IMR-90 (cell line): ENCODE measurements at regions not wholly inside any gene's neighbourhood (a gene's known extent, or its start where the extent isn't known, plus 50 kb on each side); places are given as distances from the start of the nearest gene placed in this dataset.

Experiments
- ATAC-seq: fragments of 200-7000 bp; cut with Tn5 transposase; 2 replicates; pipeline ENCODE4 v1.9.1; 2020; ENCODE audit warnings: low read depth, mild to moderate bottlenecking, moderate library complexity
- BruUV-seq: library from RNA; stranded (reverse); fragments of 400-500 nt; replicated peaks from 2 replicates; lab custom pipeline; 2021; lab: Mats Ljungman, UMichigan
- CTCF ChIA-PET: fragments of 300-600 bp; formaldehyde crosslinking; extraction: SDS; loops from one replicate; lab custom pipeline; 2021; ENCODE audit warnings: antibody characterized with exemption; lab: Yijun Ruan, JAX
- POLR2A ChIA-PET: fragments of 300-600 bp; sonication (Branson Sonifier 250); formaldehyde crosslinking; loops from one replicate; lab custom pipeline; 2022; ENCODE audit warnings: antibody characterized with exemption; ENCODE audit not compliant: unreplicated experiment; lab: Charles Lee
- DNase-seq: peaks from one replicate; pipeline ENCODE4 v3.0.0; 2013
- H2AFZ ChIP-seq: replicated peaks from 2 replicates; pipeline ENCODE3; 2013; ENCODE audit warnings: low read length, mild to moderate bottlenecking; ENCODE audit not compliant: poor library complexity
- H2AK5ac ChIP-seq: 2 replicates; pipeline ENCODE4 v1.6.1; 2013; ENCODE audit warnings: low read depth, low read length, inconsistent platforms
- H2AK9ac ChIP-seq: replicated peaks from 2 replicates; pipeline ENCODE3; 2013; ENCODE audit warnings: mild to moderate bottlenecking, low read depth, low read length, moderate library complexity; ENCODE audit not compliant: poor library complexity
- H2BK120ac ChIP-seq: 2 replicates; pipeline ENCODE4 v1.6.1; 2013; ENCODE audit warnings: low read depth, low read length, inconsistent platforms
- H2BK15ac ChIP-seq: 3 replicates; pipeline ENCODE4 v1.6.1; 2013; ENCODE audit warnings: low read depth, low read length, inconsistent platforms
- H2BK20ac ChIP-seq: 2 replicates; pipeline ENCODE4 v1.6.1; 2013; ENCODE audit warnings: low read depth, mild to moderate bottlenecking, inconsistent platforms, low read length, moderate library complexity
- H2BK5ac ChIP-seq: 2 replicates; pipeline ENCODE4 v1.6.1; 2013; ENCODE audit warnings: mild to moderate bottlenecking, low read depth, low read length, inconsistent platforms; ENCODE audit not compliant: poor library complexity, severe bottlenecking
- H3K14ac ChIP-seq: replicated peaks from 2 replicates; pipeline ENCODE4 v1.6.1; 2013; ENCODE audit warnings: low read depth, low read length, inconsistent platforms
- H3K18ac ChIP-seq: 2 replicates; pipeline ENCODE4 v1.6.1; 2013; ENCODE audit warnings: low read depth, low read length, control low read depth
- H3K23ac ChIP-seq: 2 replicates; pipeline ENCODE4 v1.6.1; 2013; ENCODE audit warnings: low read depth, low read length, inconsistent platforms
- H3K27ac ChIP-seq: 2 replicates; pipeline ENCODE4 v1.5.1; 2013; ENCODE audit warnings: mild to moderate bottlenecking, control low read depth, low read length; ENCODE audit not compliant: insufficient read depth
- H3K27me3 ChIP-seq: 2 replicates; pipeline ENCODE4 v1.6.1; 2013; ENCODE audit warnings: low read length; ENCODE audit not compliant: control insufficient read depth, insufficient read depth
- H3K36me3 ChIP-seq: 2 replicates; pipeline ENCODE4 v1.6.1; 2013; ENCODE audit warnings: low read length, mixed read lengths; ENCODE audit not compliant: control insufficient read depth, insufficient read depth
- H3K4ac ChIP-seq: 2 replicates; pipeline ENCODE4 v1.6.1; 2013; ENCODE audit warnings: low read depth, low read length, inconsistent platforms
- H3K4me1 ChIP-seq: 2 replicates; pipeline ENCODE4 v1.6.1; 2013; ENCODE audit warnings: low read length, mixed read lengths; ENCODE audit not compliant: control insufficient read depth, insufficient read depth
- H3K4me2 ChIP-seq: 2 replicates; pipeline ENCODE4 v1.6.1; 2013; ENCODE audit warnings: low read depth, mild to moderate bottlenecking, control low read depth, low read length, moderate library complexity
- H3K4me3 ChIP-seq: 2 replicates; pipeline ENCODE4 v1.5.1; 2013; ENCODE audit warnings: low read depth, mild to moderate bottlenecking, control low read depth, low read length, moderate library complexity; ENCODE audit not compliant: insufficient read depth
- H3K56ac ChIP-seq: 2 replicates; pipeline ENCODE4 v1.6.1; 2013; ENCODE audit warnings: low read length, inconsistent platforms; ENCODE audit not compliant: insufficient read depth; ENCODE audit errors: extremely low read depth
- H3K79me1 ChIP-seq, 2 experiments: 2 replicates each; pipeline ENCODE4 v1.6.1; 2013; ENCODE audit warnings: low read length in 2 of 2, inconsistent platforms in 1 of 2, low read depth in 1 of 2
- H3K9ac ChIP-seq: 2 replicates; pipeline ENCODE4 v1.6.1; 2013; ENCODE audit warnings: low read depth, low read length, control low read depth
- H3K9me1 ChIP-seq: 2 replicates; pipeline ENCODE4 v1.6.1; 2013; ENCODE audit warnings: low read length, inconsistent platforms; ENCODE audit not compliant: insufficient read depth
- H3K9me3 ChIP-seq: 2 replicates; pipeline ENCODE4 v1.6.1; 2013; ENCODE audit warnings: low read length; ENCODE audit not compliant: control insufficient read depth, insufficient read depth
- H4K20me1 ChIP-seq: 2 replicates; pipeline ENCODE4 v1.6.1; 2013; ENCODE audit warnings: low read length, inconsistent platforms; ENCODE audit not compliant: insufficient read depth
- H4K5ac ChIP-seq: 2 replicates; pipeline ENCODE4 v1.6.1; 2013; ENCODE audit warnings: mild to moderate bottlenecking, low read depth, low read length, control low read depth
- H4K8ac ChIP-seq, 2 experiments: 2 replicates each; pipeline ENCODE4 v1.6.1; 2013; ENCODE audit warnings: low read depth in 2 of 2, low read length in 2 of 2, control low read depth in 1 of 2, inconsistent platforms in 1 of 2
- H4K91ac ChIP-seq: 2 replicates; pipeline ENCODE4 v1.6.1; 2013; ENCODE audit warnings: low read depth, low read length, inconsistent platforms; ENCODE audit not compliant: insufficient read depth
- BHLHE40 ChIP-seq: fragments of 150-350 bp; IDR thresholded peaks from 2 replicates; pipeline ENCODE4 v1.6.1; 2016; ENCODE audit warnings: mild to moderate bottlenecking, low read depth, low read length
- MAZ ChIP-seq: IDR thresholded peaks from 2 replicates; pipeline ENCODE4 v1.6.1; 2012; ENCODE audit warnings: low read depth, mild to moderate bottlenecking, low read length, improper control_type of control experiment, moderate library complexity, borderline replicate concordance
- WGBS, 2 experiments: methylation state at CpG; one replicate each; pipeline versions ENCODE4 v1.1.5 to v1.1.7; 2013; ENCODE audit warnings: missing lambda C conversion rate in 2 of 2; ENCODE audit not compliant: insufficient read length in 1 of 2; ENCODE audit errors: extremely low coverage in 2 of 2; 5-methylcytosine and 5-hydroxymethylcytosine counted together
- dilution Hi-C: fragments of 300-500 bp; cut with HindIII; formaldehyde crosslinking; loops from one replicate; pipeline ENCODE4 v1.14.3; 2018; ENCODE audit warnings: low sequenced_read_pairs; ENCODE audit not compliant: unreplicated experiment
- in situ Hi-C: fragments of 300-500 bp; cut with MboI; formaldehyde crosslinking; loops from 3 replicates; pipeline ENCODE4 v1.14.3; 2019; ENCODE audit warnings: low sequenced_read_pairs, inconsistent platforms, mixed read lengths
- intact Hi-C: fragments of 100-400 bp; cut with micrococcal nuclease; formaldehyde crosslinking; loops from 2 replicates; pipeline ENCODE4 v1.10.0; 2022
- TF ChIP-seq, protein P1 (sequence below): fragments of 150-350 bp; IDR thresholded peaks from 2 replicates; pipeline ENCODE4 v1.6.1; 2017; ENCODE audit warnings: mild to moderate bottlenecking, antibody characterized with exemption, low read length, low read depth

DNA sequence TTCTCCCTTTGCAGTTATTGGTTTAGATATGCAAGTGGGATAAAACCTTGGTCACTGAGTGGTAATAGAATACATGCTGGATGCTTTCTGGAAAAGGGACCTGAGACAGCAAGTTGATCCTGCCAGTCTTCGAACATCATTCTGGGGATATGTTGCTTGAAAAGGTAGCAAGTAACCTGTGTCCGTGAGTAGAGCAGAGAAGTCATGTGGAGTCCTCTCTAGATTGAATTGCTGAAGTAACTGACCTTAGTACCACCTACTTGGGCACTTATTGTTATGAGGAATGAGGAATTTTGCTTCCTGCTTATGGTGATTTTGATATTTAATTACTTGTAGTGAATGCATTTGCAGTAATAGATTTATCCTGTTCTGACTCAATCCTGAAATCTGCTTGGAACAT is 367.3 kb upstream of the IMPG1 start:
- Histone ChIP-seq H3K27me3 (no peaks in the 10 kb centered on the region), H2BK5ac (no peak overlapping the region), H3K9ac (no peak overlapping the region), H2BK20ac (no peak overlapping the region), H2BK15ac (no peak overlapping the region), H3K14ac (no peak overlapping the region), H4K5ac (no peak overlapping the region), H2AK9ac (no peak overlapping the region), H3K18ac (no peak overlapping the region), H3K4ac (no peak overlapping the region), H3K27ac (no peak overlapping the region), H2AFZ (no peak overlapping the region), H2AK5ac (no peak overlapping the region), H4K20me1 (no peaks in the 10 kb centered on the region), H3K36me3 (no peaks in the 10 kb centered on the region), H3K4me2 (no peak overlapping the region), H2BK120ac (no peak overlapping the region), H3K23ac (no peak overlapping the region), H3K9me3 (peaks cover 8% of the 10 kb centered on the region), H3K9me1 (no peaks in the 10 kb centered on the region), H4K8ac (no peak overlapping the region), H3K4me3 (no peak overlapping the region), H3K56ac (no peak overlapping the region), H3K79me1 (no peaks in the 10 kb centered on the region), H3K4me1 (no peaks in the 10 kb centered on the region), H4K91ac (no peak overlapping the region)
- no TSS peak for BruUV-seq
- in situ Hi-C loops, result no loop called here
- TF ChIP-seq MAZ, result no peak
- TF ChIP-seq BHLHE40, result no peak
- TF ChIP-seq, protein P1, sequence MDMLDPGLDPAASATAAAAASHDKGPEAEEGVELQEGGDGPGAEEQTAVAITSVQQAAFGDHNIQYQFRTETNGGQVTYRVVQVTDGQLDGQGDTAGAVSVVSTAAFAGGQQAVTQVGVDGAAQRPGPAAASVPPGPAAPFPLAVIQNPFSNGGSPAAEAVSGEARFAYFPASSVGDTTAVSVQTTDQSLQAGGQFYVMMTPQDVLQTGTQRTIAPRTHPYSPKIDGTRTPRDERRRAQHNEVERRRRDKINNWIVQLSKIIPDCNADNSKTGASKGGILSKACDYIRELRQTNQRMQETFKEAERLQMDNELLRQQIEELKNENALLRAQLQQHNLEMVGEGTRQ, result no peak
- ChIA-PET POLR2A (no interaction called here), CTCF (no interaction called here)
- DNase-seq, result no peak
- dilution Hi-C loops, result no loop called here
- no peak for ATAC-seq
- intact Hi-C loops, result no loop called here
- WGBS, 2 experiments, result 60% methylated on average over 1 of the region's 2 CpGs; no CpG with 5 or more reads in 1 of the 2 experiments
